ENCODE measurements at regions not wholly inside any gene's neighbourhood (a gene's known extent, or its start where the extent isn't known, plus 50 kb on each side); places are given as distances from the start of the nearest gene placed in this dataset.

- TF ChIP-seq EZH2phosphoT487 (conservative IDR thresholded peaks at IDR 0.05; ENCODE audit: low read length): no peak
- TF ChIP-seq, protein P1, sequence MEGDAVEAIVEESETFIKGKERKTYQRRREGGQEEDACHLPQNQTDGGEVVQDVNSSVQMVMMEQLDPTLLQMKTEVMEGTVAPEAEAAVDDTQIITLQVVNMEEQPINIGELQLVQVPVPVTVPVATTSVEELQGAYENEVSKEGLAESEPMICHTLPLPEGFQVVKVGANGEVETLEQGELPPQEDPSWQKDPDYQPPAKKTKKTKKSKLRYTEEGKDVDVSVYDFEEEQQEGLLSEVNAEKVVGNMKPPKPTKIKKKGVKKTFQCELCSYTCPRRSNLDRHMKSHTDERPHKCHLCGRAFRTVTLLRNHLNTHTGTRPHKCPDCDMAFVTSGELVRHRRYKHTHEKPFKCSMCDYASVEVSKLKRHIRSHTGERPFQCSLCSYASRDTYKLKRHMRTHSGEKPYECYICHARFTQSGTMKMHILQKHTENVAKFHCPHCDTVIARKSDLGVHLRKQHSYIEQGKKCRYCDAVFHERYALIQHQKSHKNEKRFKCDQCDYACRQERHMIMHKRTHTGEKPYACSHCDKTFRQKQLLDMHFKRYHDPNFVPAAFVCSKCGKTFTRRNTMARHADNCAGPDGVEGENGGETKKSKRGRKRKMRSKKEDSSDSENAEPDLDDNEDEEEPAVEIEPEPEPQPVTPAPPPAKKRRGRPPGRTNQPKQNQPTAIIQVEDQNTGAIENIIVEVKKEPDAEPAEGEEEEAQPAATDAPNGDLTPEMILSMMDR (IDR thresholded peaks at IDR 0.05; ENCODE audit: insufficient read depth, low read length, poor library complexity, severe bottlenecking): no peak
- Histone ChIP-seq H3K27ac (ENCODE audit: low read depth, low read length) (no peak overlapping the region), H3K4me3 (ENCODE audit: insufficient read depth, low read length, poor library complexity, severe bottlenecking) (no peak overlapping the region)
Measured at GRCh38 chr13:79869326-79869725, 388.4 kb downstream of the NDFIP2 start.

GRCh38 chr13:79867254-79867653, 386.3 kb downstream of the NDFIP2 start:
- H3K27ac ChIP-seq (ENCODE audit: low read depth, low read length): no peak overlapping the region
- no peaks in the 10 kb centered on the region for H3K79me2 ChIP-seq (ENCODE audit: insufficient read depth, low read length)
- no peaks in the 10 kb centered on the region for H3K9me2 ChIP-seq (replicated peaks; ENCODE audit: insufficient read depth, low read length)
- H3K9me3 ChIP-seq (ENCODE audit: insufficient read depth, low read length): no peaks in the 10 kb centered on the region
- no peak overlapping the region for H3K9ac ChIP-seq (ENCODE audit: low read length)
- H4K20me1 ChIP-seq (ENCODE audit: low read depth, low read length): no peaks in the 10 kb centered on the region
- no peak overlapping the region for H3K4me3 ChIP-seq (ENCODE audit: insufficient read depth, low read length, poor library complexity, severe bottlenecking)
- no peak overlapping the region for H2AFZ ChIP-seq (ENCODE audit: low read depth, low read length, severe bottlenecking)
- no peaks in the 10 kb centered on the region for H3K27me3 ChIP-seq (ENCODE audit: low read length)
- H3F3A ChIP-seq (ENCODE audit: insufficient read depth): no peaks in the 10 kb centered on the region
- TF ChIP-seq EZH2phosphoT487 (conservative IDR thresholded peaks at IDR 0.05; ENCODE audit: low read length): no peak
- TF ChIP-seq, protein P1 (IDR thresholded peaks at IDR 0.05; ENCODE audit: insufficient read depth, low read length, poor library complexity, severe bottlenecking): no peak
- H3K36me3 ChIP-seq (ENCODE audit: low read length): no peaks in the 10 kb centered on the region
- H3K4me2 ChIP-seq (ENCODE audit: low read depth, low read length, poor library complexity, severe bottlenecking): no peak overlapping the region

More at GRCh38 chr13:79869326-79869725, 388.4 kb downstream of the NDFIP2 start:
- Histone ChIP-seq H4K20me1 (ENCODE audit: low read depth, low read length) (no peaks in the 10 kb centered on the region), H3K27me3 (ENCODE audit: low read length) (no peaks in the 10 kb centered on the region), H3K9ac (ENCODE audit: low read length) (no peak overlapping the region), H3K4me2 (ENCODE audit: low read depth, low read length, poor library complexity, severe bottlenecking) (no peak overlapping the region), H3F3A (ENCODE audit: insufficient read depth) (no peaks in the 10 kb centered on the region), H3K36me3 (ENCODE audit: low read length) (no peaks in the 10 kb centered on the region), H2AFZ (ENCODE audit: low read depth, low read length, severe bottlenecking) (no peak overlapping the region), H3K9me2 (replicated peaks; ENCODE audit: insufficient read depth, low read length) (no peaks in the 10 kb centered on the region), H3K9me3 (ENCODE audit: insufficient read depth, low read length) (no peaks in the 10 kb centered on the region), H3K79me2 (ENCODE audit: insufficient read depth, low read length) (no peaks in the 10 kb centered on the region)

DNA sequence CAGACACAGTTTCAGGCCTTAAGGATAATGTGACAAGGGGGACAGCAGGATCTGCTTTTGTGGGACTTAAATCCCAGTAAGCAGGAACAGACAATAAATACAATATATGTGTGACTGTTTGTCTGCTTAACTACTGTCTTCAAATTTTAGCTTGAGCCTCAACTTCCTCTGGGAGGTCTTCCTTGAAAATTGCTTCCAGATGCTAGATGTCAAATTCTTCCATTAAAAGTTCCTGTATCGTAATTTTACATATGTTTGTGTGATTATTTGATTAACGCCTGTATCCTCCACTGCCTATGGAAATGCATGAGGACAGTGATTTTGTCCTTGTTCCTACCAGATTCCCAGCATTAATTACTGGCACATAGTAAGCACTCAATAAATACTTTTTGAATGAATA, 385.5 kb downstream of the NDFIP2 start:
- H3K9me3 ChIP-seq (ENCODE audit: insufficient read depth, low read length): no peaks in the 10 kb centered on the region
- H4K20me1 ChIP-seq (ENCODE audit: low read depth, low read length): no peaks in the 10 kb centered on the region
- no peaks in the 10 kb centered on the region for H3K36me3 ChIP-seq (ENCODE audit: low read length)
- H3K9me2 ChIP-seq (replicated peaks; ENCODE audit: insufficient read depth, low read length): no peaks in the 10 kb centered on the region
- H3F3A ChIP-seq (ENCODE audit: insufficient read depth): no peaks in the 10 kb centered on the region
- TF ChIP-seq EZH2phosphoT487 (conservative IDR thresholded peaks at IDR 0.05; ENCODE audit: low read length): no peak
- TF ChIP-seq, protein P1 (IDR thresholded peaks at IDR 0.05; ENCODE audit: insufficient read depth, low read length, poor library complexity, severe bottlenecking): no peak
- H3K79me2 ChIP-seq (ENCODE audit: insufficient read depth, low read length): no peaks in the 10 kb centered on the region
- H3K4me3 ChIP-seq (ENCODE audit: insufficient read depth, low read length, poor library complexity, severe bottlenecking): no peak overlapping the region
- no peaks in the 10 kb centered on the region for H3K27me3 ChIP-seq (ENCODE audit: low read length)
- H3K27ac ChIP-seq (ENCODE audit: low read depth, low read length): no peak overlapping the region
- H3K9ac ChIP-seq (ENCODE audit: low read length): no peak overlapping the region
- no peak overlapping the region for H3K4me2 ChIP-seq (ENCODE audit: low read depth, low read length, poor library complexity, severe bottlenecking)
- H2AFZ ChIP-seq (ENCODE audit: low read depth, low read length, severe bottlenecking): no peak overlapping the region

Data from SU-DHL-6 (cell line).